NCI-H510A treated with DMSO at 0.1 percent for 48 hours (cell line): ENCODE measurements at regions not wholly inside any gene's neighbourhood (a gene's known extent, or its start where the extent isn't known, plus 50 kb on each side); places are given as distances from the start of the nearest gene placed in this dataset.
A peak's percentile ranks its signal among the peaks of the same experiment; 100 is the strongest.
"Not testable (repeated sequence)": the region's sequence is repeated elsewhere in the genome, so short reads cannot be mapped to it uniquely, and the experiment has no call there.

Source experiments
- DNase-seq: peaks from one replicate; lab custom pipeline; 2025; lab: John Stamatoyannopoulos, UW

- no peak for DNase-seq
These were observed 58.4 kb upstream of the WAPL start for GRCh38 chr10:86579883-86580520.

DNA sequence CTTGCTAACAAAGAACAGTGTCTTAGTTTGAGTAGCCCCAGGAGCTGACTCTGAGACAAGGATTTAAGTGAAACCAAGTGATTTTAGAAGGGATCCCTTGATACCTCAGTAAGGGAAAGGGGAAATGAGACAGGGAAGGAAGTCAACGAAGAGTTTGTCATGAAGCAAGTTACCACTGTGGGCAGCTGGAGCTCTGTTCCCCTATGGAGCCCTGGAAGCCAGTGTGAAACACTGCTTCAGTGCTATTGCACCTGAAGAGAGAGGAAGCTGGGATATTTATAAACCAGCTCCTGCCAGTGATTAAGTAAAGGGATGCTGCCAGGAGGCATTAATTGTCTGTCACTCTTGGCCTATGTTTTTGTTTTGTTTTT, 58.9 kb upstream of the WAPL start:
- DNase-seq: no peak

GRCh38 chr10:86583983-86584382, 62.4 kb upstream of the WAPL start:
- no peak for DNase-seq

- peak; percentile 83 for DNase-seq
These were observed 63.7 kb upstream of the WAPL start for GRCh38 chr10:86585037-86585929.

GRCh38 chr10:86586516-86586915, 64.9 kb upstream of the WAPL start:
- DNase-seq: no peak

DNA sequence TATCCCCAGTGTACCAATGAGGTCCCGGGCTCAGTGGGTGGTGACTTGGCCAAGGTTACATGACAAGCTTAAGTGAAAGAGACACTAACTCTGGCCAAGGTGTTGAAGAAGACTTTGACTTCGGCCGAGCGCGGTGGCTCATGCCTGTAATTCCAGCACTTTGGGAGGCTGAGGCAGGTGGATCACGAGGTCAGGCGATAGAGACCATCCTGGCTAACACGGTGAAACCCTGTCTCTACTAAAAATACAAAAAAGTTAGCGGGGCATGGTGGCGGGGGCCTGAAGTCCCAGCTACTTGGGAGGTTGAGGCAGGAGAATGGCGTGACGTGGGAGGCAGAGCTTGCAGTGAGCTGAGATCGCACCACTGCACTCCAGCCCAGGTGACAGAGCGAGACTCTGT, 65.6 kb upstream of the OPN4 start:
- not testable (repeated sequence) for DNase-seq

DNA sequence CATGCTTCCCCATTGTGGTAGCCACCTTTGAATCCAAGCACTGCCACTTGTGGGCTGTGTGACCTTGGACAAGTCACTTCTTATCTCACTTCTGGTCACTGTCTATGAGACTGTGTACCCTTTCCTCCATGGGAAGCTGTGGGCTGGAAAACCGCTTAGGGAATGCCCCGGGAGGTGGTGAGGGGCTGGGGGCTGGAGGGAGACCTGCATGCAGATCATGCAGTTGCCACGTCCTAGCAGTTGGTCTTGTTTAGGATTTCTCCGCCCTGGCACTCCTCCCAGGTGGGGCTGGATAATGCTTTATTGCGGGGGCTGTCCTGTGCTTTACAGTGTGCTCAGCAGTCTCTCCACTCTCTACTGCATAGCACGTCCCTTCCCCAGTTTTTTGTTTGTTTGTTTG, 62.9 kb upstream of the OPN4 start:
- no peak for DNase-seq

- DNase-seq: no peak
These were observed 61.9 kb upstream of the OPN4 start for GRCh38 chr10:86592413-86592812.

GRCh38 chr10:86594535-86594934, 59.8 kb upstream of the OPN4 start:
- no peak for DNase-seq

DNA sequence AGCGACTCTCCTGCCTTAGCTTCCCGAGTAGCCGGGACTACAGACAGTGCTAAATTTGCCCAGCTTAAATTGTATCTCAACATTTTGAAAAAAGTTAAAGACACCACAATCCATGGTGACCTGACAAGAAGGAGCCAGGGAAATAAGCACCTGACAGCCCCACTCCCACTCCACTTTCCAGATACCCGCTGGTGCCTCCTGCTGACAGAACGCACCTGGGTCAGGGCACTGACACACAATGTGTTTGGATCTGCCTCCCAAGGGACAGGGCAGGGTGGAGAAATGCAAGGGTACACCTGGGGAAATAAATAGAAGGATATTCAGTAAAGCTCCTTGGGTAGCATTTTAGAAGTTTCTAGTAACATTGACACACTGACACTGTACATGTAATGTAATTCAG, 58.9 kb upstream of the OPN4 start:
- DNase-seq: no peak

- no peak for DNase-seq
These were observed 58.1 kb upstream of the OPN4 start for GRCh38 chr10:86596266-86596665.

DNA sequence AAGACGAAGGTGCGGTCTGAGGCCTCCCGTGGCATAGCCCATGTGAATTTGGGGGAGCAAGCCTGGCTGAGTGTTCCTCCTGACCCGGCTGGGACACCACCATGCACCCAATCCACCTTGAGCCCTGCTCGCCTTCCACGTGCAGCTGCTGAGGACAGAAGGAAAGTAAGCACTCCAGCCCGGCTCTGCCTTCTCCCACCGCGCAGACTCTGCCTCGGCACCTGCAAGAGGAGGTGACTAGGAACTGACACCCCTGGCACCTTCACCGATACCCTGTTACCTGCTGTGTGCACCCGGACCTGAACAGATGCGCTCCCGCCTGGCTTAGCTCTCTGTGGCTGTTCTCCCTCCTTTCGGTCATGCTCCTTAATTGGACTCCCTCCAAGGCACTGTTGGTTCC, 57.0 kb upstream of the OPN4 start:
- no peak for DNase-seq

- DNase-seq: no peak
These were observed 56.2 kb upstream of the OPN4 start for GRCh38 chr10:86598151-86598550.

DNA sequence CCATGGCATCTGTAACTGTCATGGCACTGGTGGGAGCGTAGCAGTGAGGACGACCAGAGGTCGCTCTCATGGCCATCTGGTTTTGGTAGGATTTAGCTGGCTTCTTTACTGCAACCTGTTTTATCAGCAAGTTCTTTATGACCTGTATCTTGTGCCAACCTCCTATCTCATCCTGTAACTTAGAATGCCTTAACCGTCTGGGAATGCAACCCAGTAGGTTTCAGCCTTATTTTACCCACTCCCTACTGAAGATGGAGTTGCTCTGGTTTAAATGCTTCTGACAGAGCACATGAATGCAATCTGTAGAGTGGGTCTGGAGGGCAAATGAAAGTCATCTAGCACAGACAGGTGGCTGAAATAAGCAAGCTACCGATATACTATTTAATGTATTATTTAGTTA, 55.3 kb upstream of the OPN4 start:
- no peak for DNase-seq

GRCh38 chr10:86599729-86600128, 54.6 kb upstream of the OPN4 start:
- peak; percentile 75 for DNase-seq

- DNase-seq: no peak
These were observed 54.1 kb upstream of the OPN4 start for GRCh38 chr10:86600296-86600695.

GRCh38 chr10:86601956-86602602, 52.3 kb upstream of the OPN4 start:
- DNase-seq: no peak

DNA sequence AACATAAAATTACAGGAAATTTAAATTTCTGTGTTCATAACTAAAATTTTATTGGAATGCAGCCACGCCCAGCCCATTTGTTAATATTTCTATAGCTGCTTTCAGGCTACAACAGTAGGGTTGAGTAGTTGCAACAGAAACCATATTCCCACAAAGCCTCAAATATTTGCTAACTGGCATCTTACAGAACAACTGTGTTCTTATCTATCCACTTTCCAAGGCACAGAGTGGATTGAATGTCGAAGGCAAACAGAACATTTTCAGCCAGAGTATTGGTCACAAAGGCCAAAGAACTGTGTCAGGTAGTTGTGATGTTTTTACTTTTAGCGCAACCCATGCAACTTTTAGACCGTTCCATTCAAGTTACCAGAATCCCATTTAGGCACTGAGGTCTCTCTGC, 51.1 kb upstream of the OPN4 start:
- no peak for DNase-seq
